NCI-H226 (cell line): ENCODE measurements at regions not wholly inside any gene's neighbourhood (a gene's known extent, or its start where the extent isn't known, plus 50 kb on each side); places are given as distances from the start of the nearest gene placed in this dataset.

Source experiments
- DNase-seq: peaks from one replicate; pipeline ENCODE4 v3.0.0-alpha.2; 2015

GRCh38 chr2:215615067-215615802 lies 179.4 kb upstream of the FN1 start:
- DNase-seq: no peak

GRCh38 chr2:215614296-215614695 lies 178.4 kb upstream of the FN1 start:
- no peak for DNase-seq

DNA sequence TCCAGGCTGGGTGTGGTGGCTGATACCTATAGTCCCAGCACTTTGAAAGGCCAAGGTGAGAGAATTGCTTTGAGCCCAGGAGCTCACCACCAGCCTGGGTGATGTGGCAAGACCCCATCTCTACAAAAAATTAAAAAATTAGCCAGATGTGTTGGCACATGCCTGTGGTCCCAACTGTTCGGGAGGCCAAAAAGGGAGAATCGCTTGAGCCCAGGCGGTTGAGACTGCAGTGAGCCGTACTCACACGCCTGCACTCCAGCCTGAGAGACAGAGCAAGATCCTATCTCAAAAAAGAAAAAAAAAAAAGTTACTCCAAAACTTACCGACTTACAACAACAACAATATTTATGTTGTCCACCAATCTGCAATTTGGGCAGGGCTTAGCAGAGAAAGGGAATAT lies 178.0 kb upstream of the FN1 start:
- DNase-seq: no peak

DNA sequence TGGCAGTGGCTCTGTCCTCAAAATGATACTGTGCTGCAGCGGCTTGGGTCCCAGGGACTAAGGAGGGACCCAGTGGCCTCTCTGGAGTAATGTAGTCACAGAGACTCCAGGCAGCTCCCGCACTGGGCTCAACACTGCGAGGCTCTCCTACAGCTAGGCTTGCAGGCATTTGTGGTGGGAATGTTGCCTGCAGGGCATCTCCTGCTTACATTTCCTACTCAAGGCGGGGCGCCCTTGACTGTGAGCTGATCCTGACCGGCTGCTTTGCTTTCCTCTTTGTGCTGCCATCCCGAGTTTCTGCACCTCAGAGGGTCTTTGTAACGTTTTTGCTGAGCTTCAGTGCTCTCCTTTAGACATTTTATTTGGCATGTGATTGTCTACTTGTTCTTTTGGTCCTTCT lies 177.4 kb upstream of the FN1 start:
- DNase-seq: no peak

- peak; percentile 40 for DNase-seq
Measured at GRCh38 chr2:215612786-215613185, 176.9 kb upstream of the FN1 start.

GRCh38 chr2:215611609-215612386 lies 175.9 kb upstream of the FN1 start:
- no peak for DNase-seq

DNA sequence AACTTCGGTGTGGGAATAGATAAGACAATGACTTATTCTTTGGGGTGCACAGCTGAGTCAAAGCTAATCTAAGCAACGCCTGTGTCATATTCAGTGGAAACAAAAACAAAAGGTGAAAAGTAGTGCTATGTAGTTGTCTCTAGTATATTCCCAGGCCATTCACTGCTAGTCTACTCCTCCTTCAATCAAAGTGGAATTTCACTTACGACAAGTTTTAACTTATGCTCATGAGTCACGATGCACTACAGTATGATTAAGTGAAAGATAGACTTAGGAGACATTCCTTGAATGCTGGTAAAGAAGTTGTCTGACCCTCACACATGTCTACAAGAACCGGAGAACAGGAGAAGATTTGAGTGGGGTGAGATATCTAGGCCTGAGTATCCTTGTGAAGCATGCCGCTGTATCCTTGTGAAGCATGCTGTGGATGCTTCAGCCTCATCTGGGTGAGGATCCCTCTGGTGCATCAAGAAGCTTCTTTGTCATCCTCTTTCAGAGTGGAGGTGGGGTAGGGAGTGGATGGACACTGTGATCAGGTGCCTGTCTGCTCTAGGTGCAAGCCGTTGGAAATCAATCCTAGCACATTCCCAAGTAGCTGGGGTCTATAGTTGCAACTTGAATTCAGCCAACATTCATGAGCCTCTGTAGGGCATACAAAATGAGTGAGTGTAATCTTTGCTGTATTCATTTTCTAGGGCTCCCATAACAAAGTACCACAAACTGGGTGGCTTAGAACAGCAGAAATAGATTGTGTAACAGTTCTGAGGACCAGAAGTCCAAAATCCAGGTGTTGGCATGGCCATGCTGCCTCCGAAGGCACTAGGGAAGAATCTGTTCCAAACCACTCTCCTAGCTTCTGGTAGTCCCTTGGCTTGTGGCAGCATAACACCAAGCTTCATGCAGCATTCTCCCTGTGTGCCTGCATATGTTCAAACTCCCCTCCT lies 173.5 kb upstream of the FN1 start:
- peak; percentile 82 for DNase-seq

DNA sequence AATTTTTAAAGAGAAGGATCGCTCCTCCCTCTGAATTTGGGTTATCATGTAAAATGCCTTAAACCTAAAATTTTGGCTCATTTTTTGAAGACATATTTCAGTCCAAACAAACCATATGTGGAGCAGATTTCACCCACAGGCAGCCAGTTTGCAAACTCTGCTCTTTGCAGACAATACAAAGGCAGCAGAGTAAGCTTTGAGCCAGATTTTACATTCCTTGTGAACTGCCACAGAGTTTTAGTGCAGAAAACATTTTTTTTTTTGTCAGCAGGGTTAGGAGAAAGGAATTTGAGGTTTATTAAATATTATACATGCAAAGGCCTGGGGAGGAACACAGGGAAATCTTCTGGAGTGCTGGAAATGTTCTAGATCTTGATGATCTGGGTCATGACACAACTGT lies 171.9 kb upstream of the FN1 start:
- DNase-seq: no peak

DNA sequence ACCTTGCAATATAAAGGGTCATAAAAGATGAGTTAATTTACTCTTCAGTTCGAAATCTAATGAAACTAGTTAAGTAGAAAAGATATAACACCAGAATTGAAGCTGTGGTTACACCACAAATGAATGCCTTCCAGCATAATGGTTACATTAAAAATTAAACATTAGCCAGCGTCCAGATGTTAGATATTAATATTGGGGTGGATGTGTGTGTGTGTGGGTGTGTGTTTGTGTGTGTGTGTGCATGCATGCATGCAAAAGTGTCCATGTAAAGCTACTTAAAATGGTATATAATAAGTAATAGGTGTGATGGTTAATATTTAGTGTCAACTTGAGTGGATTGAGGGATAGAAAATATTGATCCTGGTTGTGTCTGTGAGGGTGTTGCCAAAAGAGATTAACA lies 170.4 kb upstream of the FN1 start:
- DNase-seq: no peak

DNA sequence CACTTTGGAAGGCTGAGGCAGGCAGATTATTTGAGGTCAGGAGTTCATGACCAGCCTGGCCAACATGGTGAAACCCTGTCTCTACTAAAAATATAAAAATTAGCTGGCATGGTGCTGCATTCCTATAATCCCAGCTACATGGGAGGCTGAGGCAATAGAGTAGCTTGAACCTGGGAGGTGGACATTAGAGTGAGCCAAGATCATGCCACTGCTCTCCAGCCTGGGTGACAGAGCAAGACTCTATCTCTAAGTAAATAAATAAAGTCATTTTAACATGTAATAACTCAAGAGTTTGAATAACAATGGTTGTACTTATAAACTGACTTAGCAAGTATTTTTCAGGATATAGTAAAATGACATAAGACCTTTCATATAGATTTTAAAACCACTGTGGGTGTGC lies 169.3 kb upstream of the FN1 start:
- DNase-seq: no peak

DNA sequence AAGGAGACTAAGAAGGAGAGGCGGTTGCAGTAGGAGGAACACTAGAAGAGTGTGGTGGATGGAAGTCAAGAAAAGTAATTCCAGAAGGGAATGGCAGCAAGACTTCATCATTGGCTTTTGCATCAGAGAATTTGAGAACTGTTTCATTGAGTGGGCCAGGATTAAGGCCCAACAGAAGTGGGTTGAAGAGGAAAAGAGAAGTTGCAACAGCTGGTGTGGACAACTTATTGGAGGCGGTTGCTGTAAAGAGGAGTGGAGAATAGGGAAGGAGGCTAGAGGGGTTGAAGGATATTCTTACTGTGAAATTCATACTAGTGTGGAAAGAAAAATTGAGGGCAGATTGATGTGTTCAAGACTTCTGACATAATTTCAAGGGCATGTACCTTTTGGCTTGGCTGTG lies 168.7 kb upstream of the FN1 start:
- DNase-seq: no peak

GRCh38 chr2:215603440-215603839 lies 167.6 kb upstream of the FN1 start:
- DNase-seq: no peak

- no peak for DNase-seq
Measured at GRCh38 chr2:215602997-215603396, 167.1 kb upstream of the FN1 start.

GRCh38 chr2:215601990-215602721 lies 166.3 kb upstream of the FN1 start:
- DNase-seq: no peak

- DNase-seq: no peak
Measured at GRCh38 chr2:215601526-215601925, 165.7 kb upstream of the FN1 start.

- no peak for DNase-seq
Measured at GRCh38 chr2:215598376-215598975, 162.6 kb upstream of the FN1 start.

GRCh38 chr2:215597577-215597976 lies 161.7 kb upstream of the FN1 start:
- DNase-seq: no peak

GRCh38 chr2:215594766-215595165 lies 158.9 kb upstream of the FN1 start:
- no peak for DNase-seq

DNA sequence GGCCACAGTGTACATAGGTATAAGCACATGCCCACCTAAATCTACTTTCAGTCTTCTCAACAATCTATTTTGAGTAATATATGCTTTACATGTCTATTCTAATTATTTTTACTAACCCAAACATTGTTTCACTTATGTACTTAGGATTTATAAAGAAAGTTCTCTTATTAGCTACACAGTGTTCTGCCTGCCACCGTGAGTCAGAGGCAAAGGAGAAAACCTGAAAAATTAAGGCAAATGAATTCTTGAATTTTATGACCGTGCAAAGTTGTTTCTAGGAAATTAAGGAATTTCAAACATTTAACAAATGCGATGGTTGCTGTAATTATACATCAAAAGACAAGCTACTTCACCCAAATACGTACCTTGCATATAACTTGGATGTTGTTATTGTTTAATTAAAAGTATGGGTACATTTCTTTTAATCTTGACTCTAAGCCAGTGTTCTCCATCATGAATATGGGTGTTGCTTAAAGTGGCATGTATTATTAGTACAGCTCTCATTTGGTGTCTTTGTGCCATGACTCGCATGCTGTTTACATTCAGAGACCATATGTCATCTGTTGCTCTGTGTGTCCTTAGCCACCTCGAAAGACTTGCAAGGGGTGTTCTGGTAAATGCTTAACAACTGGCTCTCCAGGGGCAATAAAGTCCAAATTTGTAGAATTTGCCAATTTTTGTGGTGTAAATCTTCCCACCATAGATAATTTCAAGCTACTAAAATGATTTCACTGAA lies 154.3 kb upstream of the FN1 start:
- DNase-seq: no peak

GRCh38 chr2:215583881-215584280 lies 148.0 kb upstream of the FN1 start:
- DNase-seq: no peak

DNA sequence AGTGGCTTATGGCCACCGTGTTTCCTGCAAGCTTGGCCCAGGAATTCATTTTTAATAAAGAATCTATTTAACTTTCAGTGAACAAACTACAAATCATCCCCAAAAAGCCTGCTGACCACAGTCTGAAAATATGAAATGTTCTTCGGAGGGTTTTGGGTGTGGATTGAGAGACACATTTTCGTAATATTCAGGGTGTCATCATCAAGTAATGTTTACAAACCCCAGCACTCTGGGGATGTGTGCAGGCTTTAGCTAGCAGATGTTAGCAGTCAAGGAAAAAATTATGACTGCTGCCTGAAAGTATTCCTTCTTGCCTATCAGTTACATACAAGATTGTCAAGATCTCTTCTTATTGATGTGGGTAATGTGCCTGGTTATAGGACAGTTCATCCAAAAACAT lies 143.9 kb upstream of the FN1 start:
- no peak for DNase-seq

GRCh38 chr2:215577356-215577755 lies 141.5 kb upstream of the FN1 start:
- DNase-seq: no peak
